ENCODE measurements at regions not wholly inside any gene's neighbourhood (a gene's known extent, or its start where the extent isn't known, plus 50 kb on each side); places are given as distances from the start of the nearest gene placed in this dataset.

DNA sequence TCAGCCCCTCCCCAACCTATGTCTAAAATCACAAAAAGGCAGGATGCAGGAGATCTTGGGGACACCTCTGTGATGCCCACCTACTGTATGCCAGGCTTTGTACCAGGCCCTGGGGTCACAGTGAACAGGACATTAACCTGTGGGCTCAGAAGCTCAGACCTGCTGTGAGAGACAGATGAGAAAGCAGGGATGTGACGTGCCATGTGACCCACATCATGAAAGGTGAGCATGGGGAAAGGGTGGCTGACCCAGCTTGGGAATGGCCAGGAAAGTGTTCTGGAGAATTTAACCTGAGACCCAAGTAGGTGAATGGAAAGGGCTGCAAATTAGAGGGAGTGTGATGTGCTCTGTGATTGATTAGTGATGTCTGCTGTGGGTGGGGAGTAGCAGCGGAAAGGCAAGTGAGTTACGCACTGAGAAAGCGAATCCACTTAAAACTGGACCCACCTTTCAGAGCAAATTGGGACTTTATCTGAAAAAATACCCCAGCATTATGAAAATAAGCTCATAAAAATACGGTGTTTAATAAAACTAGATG is 132.2 kb downstream of the IRF8 start:
- Histone ChIP-seq H3K4me2 (ENCODE audit: insufficient read depth, low read length) (no peak overlapping the region), H3K4me3 (replicated peaks in 1 of 3; ENCODE audit: insufficient read depth in 1 of 3, low read depth in 1 of 3, low read length in 3 of 3) (no peak overlapping the region), H3K9me3 (replicated peaks; ENCODE audit: control insufficient read depth, insufficient read depth, low read length) (no peaks in the 10 kb centered on the region), H3K9ac (replicated peaks; ENCODE audit: extremely low read depth, insufficient read depth, low read length) (no peak overlapping the region), H2AFZ (ENCODE audit: low read depth, low read length) (no peak overlapping the region), H4K20me1 (replicated peaks; ENCODE audit: control insufficient read depth, extremely low read depth, insufficient read depth, low read length) (no peaks in the 10 kb centered on the region), H3K79me2 (ENCODE audit: control insufficient read depth, insufficient read depth, low read length) (no peaks in the 10 kb centered on the region), H3K36me3 (ENCODE audit: control insufficient read depth in 2 of 2, extremely low read depth in 1 of 2, insufficient read depth in 2 of 2, low read length in 2 of 2) (no peaks in the 10 kb centered on the region), H3K4me1 (ENCODE audit: control insufficient read depth, extremely low read depth, insufficient read depth, low read length) (no peaks in the 10 kb centered on the region), H3K27me3 (ENCODE audit: control insufficient read depth in 2 of 2, insufficient read depth in 2 of 2, low read length in 2 of 2) (no peaks in the 10 kb centered on the region), H3K9me1 (replicated peaks; ENCODE audit: control insufficient read depth, extremely low read depth, insufficient read depth, low read length) (no peaks in the 10 kb centered on the region), H3K27ac (ENCODE audit: insufficient read depth, low read depth, low read length) (no peak overlapping the region)
- TF ChIP-seq EZH2 (IDR thresholded peaks at IDR 0.05; ENCODE audit: borderline replicate concordance, low read depth, low read length, severe bottlenecking), result no peak
- no peak for TF ChIP-seq POLR2A (IDR thresholded peaks at IDR 0.05; ENCODE audit: low read depth, low read length)
- no peak for TF ChIP-seq FOS (IDR thresholded peaks at IDR 0.05; ENCODE audit: borderline replicate concordance, insufficient read depth, low read length)
- TF ChIP-seq, protein P1, sequence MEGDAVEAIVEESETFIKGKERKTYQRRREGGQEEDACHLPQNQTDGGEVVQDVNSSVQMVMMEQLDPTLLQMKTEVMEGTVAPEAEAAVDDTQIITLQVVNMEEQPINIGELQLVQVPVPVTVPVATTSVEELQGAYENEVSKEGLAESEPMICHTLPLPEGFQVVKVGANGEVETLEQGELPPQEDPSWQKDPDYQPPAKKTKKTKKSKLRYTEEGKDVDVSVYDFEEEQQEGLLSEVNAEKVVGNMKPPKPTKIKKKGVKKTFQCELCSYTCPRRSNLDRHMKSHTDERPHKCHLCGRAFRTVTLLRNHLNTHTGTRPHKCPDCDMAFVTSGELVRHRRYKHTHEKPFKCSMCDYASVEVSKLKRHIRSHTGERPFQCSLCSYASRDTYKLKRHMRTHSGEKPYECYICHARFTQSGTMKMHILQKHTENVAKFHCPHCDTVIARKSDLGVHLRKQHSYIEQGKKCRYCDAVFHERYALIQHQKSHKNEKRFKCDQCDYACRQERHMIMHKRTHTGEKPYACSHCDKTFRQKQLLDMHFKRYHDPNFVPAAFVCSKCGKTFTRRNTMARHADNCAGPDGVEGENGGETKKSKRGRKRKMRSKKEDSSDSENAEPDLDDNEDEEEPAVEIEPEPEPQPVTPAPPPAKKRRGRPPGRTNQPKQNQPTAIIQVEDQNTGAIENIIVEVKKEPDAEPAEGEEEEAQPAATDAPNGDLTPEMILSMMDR (IDR thresholded peaks at IDR 0.05; ENCODE audit: extremely low read depth in 1 of 2, insufficient read depth in 1 of 2, low read depth in 1 of 2, low read length in 2 of 2), result no peak
- no peak for TF ChIP-seq MYC (IDR thresholded peaks at IDR 0.05; ENCODE audit: low read depth, low read length)
- TF ChIP-seq, protein P2, sequence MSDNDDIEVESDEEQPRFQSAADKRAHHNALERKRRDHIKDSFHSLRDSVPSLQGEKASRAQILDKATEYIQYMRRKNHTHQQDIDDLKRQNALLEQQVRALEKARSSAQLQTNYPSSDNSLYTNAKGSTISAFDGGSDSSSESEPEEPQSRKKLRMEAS (IDR thresholded peaks at IDR 0.05; ENCODE audit: insufficient read depth, insufficient read length), result no peak
- no peak for TF ChIP-seq POLR2AphosphoS5 (IDR thresholded peaks at IDR 0.05; ENCODE audit: insufficient read depth, low read depth, low read length)
- no peak for TF ChIP-seq GATA2 (IDR thresholded peaks at IDR 0.05; ENCODE audit: insufficient read depth, insufficient read length, low read depth, low read length)
- no peak for TF ChIP-seq JUN (IDR thresholded peaks at IDR 0.05; ENCODE audit: borderline replicate concordance, insufficient read depth, insufficient read length, low read depth)
- DNase-seq (ENCODE audit: low read depth, low spot score) (no peak), FAIRE-seq (no peak)
- intact Hi-C loops (cut with micrococcal nuclease) (no loop called here), dilution Hi-C loops (cut with MboI; ENCODE audit: extremely low pct_ligation_motif_present, low sequenced_read_pairs) (no loop called here)
- CTCF ChIA-PET, result interaction anchor here (1.1 kb wide), 1 partner anchor 13 kb away, joined by 4 read pairs; no protein-coding TSS in a partner anchor
- BruUV-seq (replicated peaks), result no TSS peak
- POLR2A ChIA-PET, result no interaction called here

Measured in endothelial cell of umbilical vein (primary cell).